WTC11 (cell line): ENCODE measurements at regions not wholly inside any gene's neighbourhood (a gene's known extent, or its start where the extent isn't known, plus 50 kb on each side); places are given as distances from the start of the nearest gene placed in this dataset.

ENCODE experiments used
- ATAC-seq: fragments of 200-7000 bp; cut with Tn5 transposase; 2 replicates; pipeline ENCODE4 v1.10.0; 2021; ENCODE audit warnings: mild to moderate bottlenecking, moderate library complexity
- CTCF ChIA-PET: fragments of 300-600 bp; sonication (Branson Sonifier 250); formaldehyde crosslinking; loops from one replicate; lab custom pipeline; 2021; ENCODE audit warnings: antibody characterized with exemption; lab: Charles Lee
- POLR2A ChIA-PET: fragments of 350-600 bp; sonication (Branson Sonifier 250); formaldehyde crosslinking; loops from one replicate; lab custom pipeline; 2021; ENCODE audit warnings: antibody characterized with exemption; lab: Charles Lee
- DNase-seq: peaks from one replicate; pipeline ENCODE4 v3.0.0; 2021; ENCODE audit warnings: low spot score
- H3K27ac Mint-ChIP-seq: 2 replicates; pipeline ENCODE4 v1.8.0; 2021; ENCODE audit warnings: mixed read lengths
- H3K27me3 Mint-ChIP-seq: 2 replicates; pipeline ENCODE4 v1.8.0; 2021; ENCODE audit warnings: low read depth, mild to moderate bottlenecking, moderate library complexity, mixed read lengths
- H3K36me3 Mint-ChIP-seq: 2 replicates; pipeline ENCODE4 v1.8.0; 2021; ENCODE audit warnings: mixed read lengths
- H3K4me1 Mint-ChIP-seq: 2 replicates; pipeline ENCODE4 v1.8.0; 2022; ENCODE audit warnings: mixed read lengths
- H3K4me3 Mint-ChIP-seq: 2 replicates; pipeline ENCODE4 v1.8.0; 2021; ENCODE audit warnings: mild to moderate bottlenecking, moderate library complexity, mixed read lengths
- H3K9me3 Mint-ChIP-seq: 2 replicates; pipeline ENCODE4 v1.8.0; 2021; ENCODE audit warnings: mixed read lengths
- ATF1 ChIP-seq: sonication (generic); formaldehyde crosslinking; IDR thresholded peaks from 2 replicates; pipeline ENCODE4 v1.8.1; 2023; ENCODE audit warnings: mild to moderate bottlenecking, moderate library complexity, missing genetic modification reagents
- ATF3 ChIP-seq: sonication (generic); formaldehyde crosslinking; conservative IDR thresholded peaks from 2 replicates; pipeline ENCODE4 v1.8.1; 2022; ENCODE audit warnings: mild to moderate bottlenecking, missing genetic modification reagents
- CBFB ChIP-seq: sonication (generic); formaldehyde crosslinking; IDR thresholded peaks from 2 replicates; pipeline ENCODE4 v1.8.1; 2022; ENCODE audit warnings: mild to moderate bottlenecking, low read depth, missing genetic modification reagents
- CDX4 ChIP-seq: fragments of 250-450 bp; sonication (Bioruptor Pico); IDR thresholded peaks from 2 replicates; pipeline ENCODE4 v1.9.0; 2021; ENCODE audit warnings: moderate library complexity, mild to moderate bottlenecking, inconsistent platforms, borderline replicate concordance
- CREB1 ChIP-seq: sonication (generic); formaldehyde crosslinking; IDR thresholded peaks from 2 replicates; pipeline ENCODE4 v1.8.0; 2023; ENCODE audit warnings: mild to moderate bottlenecking, missing genetic modification reagents
- ELF4 ChIP-seq: sonication (generic); formaldehyde crosslinking; IDR thresholded peaks from 2 replicates; pipeline ENCODE4 v1.8.1; 2022; ENCODE audit warnings: low read depth, mild to moderate bottlenecking, moderate library complexity, missing genetic modification reagents
- FOXJ3 ChIP-seq: sonication (generic); formaldehyde crosslinking; IDR thresholded peaks from 2 replicates; pipeline ENCODE4 v1.9.0; 2021; ENCODE audit warnings: missing genetic modification reagents, mild to moderate bottlenecking, borderline replicate concordance
- FOXK1 ChIP-seq: sonication (generic); formaldehyde crosslinking; IDR thresholded peaks from 2 replicates; pipeline ENCODE4 v1.8.0; 2022; ENCODE audit warnings: mild to moderate bottlenecking, moderate library complexity, missing genetic modification reagents
- FOXP1 ChIP-seq: sonication (generic); formaldehyde crosslinking; IDR thresholded peaks from 2 replicates; pipeline ENCODE4 v1.8.0; 2022; ENCODE audit warnings: missing genetic modification reagents, mild to moderate bottlenecking, moderate library complexity, borderline replicate concordance
- MLX ChIP-seq: sonication (generic); formaldehyde crosslinking; IDR thresholded peaks from 2 replicates; pipeline ENCODE4 v1.8.1; 2023; ENCODE audit warnings: mild to moderate bottlenecking, missing genetic modification reagents, moderate library complexity
- NR2C2 ChIP-seq: sonication (generic); formaldehyde crosslinking; IDR thresholded peaks from 2 replicates; pipeline ENCODE4 v1.8.0; 2022; ENCODE audit warnings: mild to moderate bottlenecking, missing genetic modification reagents
- NR3C1 ChIP-seq: sonication (generic); formaldehyde crosslinking; conservative IDR thresholded peaks from 2 replicates; pipeline ENCODE4 v1.8.1; 2023; ENCODE audit warnings: low read depth, mild to moderate bottlenecking, missing genetic modification reagents
- RELA ChIP-seq: sonication (generic); formaldehyde crosslinking; IDR thresholded peaks from 2 replicates; pipeline ENCODE4 v1.8.1; 2022; ENCODE audit warnings: missing genetic modification reagents, mild to moderate bottlenecking, borderline replicate concordance
- RORB ChIP-seq: fragments of 250-450 bp; sonication (Bioruptor Pico); IDR thresholded peaks from 2 replicates; pipeline ENCODE4 v1.9.0; 2021; ENCODE audit warnings: mild to moderate bottlenecking
- SOX15 ChIP-seq: fragments of 250-450 bp; sonication (Bioruptor Pico); IDR thresholded peaks from 2 replicates; pipeline ENCODE4 v1.9.0; 2021; ENCODE audit warnings: mild to moderate bottlenecking
- SP1 ChIP-seq: sonication (generic); formaldehyde crosslinking; conservative IDR thresholded peaks from 2 replicates; pipeline ENCODE4 v1.8.1; 2022; ENCODE audit warnings: missing genetic modification reagents
- TCF7 ChIP-seq: sonication (generic); formaldehyde crosslinking; IDR thresholded peaks from 2 replicates; pipeline ENCODE4 v1.8.0; 2022; ENCODE audit warnings: mild to moderate bottlenecking, low read depth, missing genetic modification reagents, moderate library complexity
- ZNF121 ChIP-seq: sonication (generic); formaldehyde crosslinking; IDR thresholded peaks from 2 replicates; pipeline ENCODE4 v1.8.0; 2023; ENCODE audit warnings: missing genetic modification reagents
- ZNF219 ChIP-seq: sonication (generic); formaldehyde crosslinking; IDR thresholded peaks from 2 replicates; pipeline ENCODE4 v1.8.0; 2023; ENCODE audit warnings: missing genetic modification reagents, mild to moderate bottlenecking, borderline replicate concordance
- ZNF263 ChIP-seq: sonication (generic); formaldehyde crosslinking; IDR thresholded peaks from 2 replicates; pipeline ENCODE4 v1.8.1; 2022; ENCODE audit warnings: low read depth, mild to moderate bottlenecking, moderate library complexity, missing genetic modification reagents
- ZNF416 ChIP-seq: fragments of 250-450 bp; sonication (Bioruptor Pico); IDR thresholded peaks from 2 replicates; pipeline ENCODE4 v1.9.0; 2021; ENCODE audit warnings: mild to moderate bottlenecking, inconsistent platforms
- ZSCAN18 ChIP-seq: fragments of 250-450 bp; sonication (Bioruptor Pico); IDR thresholded peaks from 2 replicates; pipeline ENCODE4 v2.1.2; 2022; ENCODE audit warnings: mild to moderate bottlenecking, moderate library complexity

- no peaks in the 10 kb centered on the region for H3K27me3 Mint-ChIP-seq
- TF ChIP-seq ELF4 (CRISPR knock-in tag) = no peak
- TF ChIP-seq ATF1 = no peak
- no peak for TF ChIP-seq FOXJ3 (CRISPR knock-in tag)
- TF ChIP-seq ZNF121 (CRISPR knock-in tag) = no peak
- no peak for TF ChIP-seq CREB1 (CRISPR knock-in tag)
- TF ChIP-seq ATF3 (CRISPR knock-in tag) = no peak
- no peak for TF ChIP-seq CBFB
- TF ChIP-seq CDX4 (CRISPR knock-in tag) = no peak
- no peak overlapping the region for H3K4me3 Mint-ChIP-seq
- ChIA-PET POLR2A (no interaction called here), CTCF (no interaction called here)
- H3K27ac Mint-ChIP-seq = no peak overlapping the region
- no peak for DNase-seq
- no peak for ATAC-seq
- H3K9me3 Mint-ChIP-seq = peaks cover 9% of the 10 kb centered on the region
- peaks cover 2% of the 10 kb centered on the region; the same call in 1 of the 2 replicates for H3K36me3 Mint-ChIP-seq
- 0 out of 2 replicates have a peak, but pooled peaks cover 5% of the 10 kb centered on the region for H3K4me1 Mint-ChIP-seq
Observed at GRCh38 chr18:10310626-10311025, 143.8 kb upstream of the APCDD1 start.

- ChIA-PET POLR2A (no interaction called here), CTCF (no interaction called here)
- H3K27me3 Mint-ChIP-seq = no peaks in the 10 kb centered on the region; the same call in 1 of the 2 replicates
- peaks cover 12% of the 10 kb centered on the region for H3K4me1 Mint-ChIP-seq
- peaks cover 12% of the 10 kb centered on the region for H3K9me3 Mint-ChIP-seq
- no peak overlapping the region for H3K4me3 Mint-ChIP-seq
- H3K36me3 Mint-ChIP-seq = peaks cover 3% of the 10 kb centered on the region; the same call in 1 of the 2 replicates
- no peak for DNase-seq
- no peak overlapping the region for H3K27ac Mint-ChIP-seq
- TF ChIP-seq RELA (CRISPR knock-in tag) = no peak
- TF ChIP-seq NR3C1 (CRISPR knock-in tag) = no peak
- TF ChIP-seq ZNF416 = no peak
- no peak for TF ChIP-seq SOX15
- no peak for TF ChIP-seq MLX (CRISPR knock-in tag)
- TF ChIP-seq FOXP1 (CRISPR knock-in tag) = no peak
- ATAC-seq = no peak
Observed at GRCh38 chr18:10312326-10313015, 142.0 kb upstream of the APCDD1 start.

- Mint-ChIP-seq H3K4me1 (peaks cover 17% of the 10 kb centered on the region), H3K9me3 (peaks cover 13% of the 10 kb centered on the region), H3K27me3 (no peaks in the 10 kb centered on the region; the same call in 1 of the 2 replicates), H3K36me3 (peaks cover 3% of the 10 kb centered on the region; the same call in 1 of the 2 replicates), H3K4me3 (no peak overlapping the region), H3K27ac (no peak overlapping the region)
- CTCF ChIA-PET = no interaction called here
- POLR2A ChIA-PET = no interaction called here
- ATAC-seq (no peak), DNase-seq (no peak)
- TF ChIP-seq RORB (CRISPR knock-in tag) (no peak), ZSCAN18 (CRISPR knock-in tag) (no peak), FOXK1 (CRISPR knock-in tag) (no peak), ZNF219 (CRISPR knock-in tag) (no peak), SP1 (no peak), ZNF263 (CRISPR knock-in tag) (no peak), TCF7 (CRISPR knock-in tag) (no peak), ATF1 (no peak), NR2C2 (CRISPR knock-in tag) (no peak)
Observed at GRCh38 chr18:10313016-10313342, 141.5 kb upstream of the APCDD1 start.
